HL-60 (cell line): ENCODE measurements at regions not wholly inside any gene's neighbourhood (a gene's known extent, or its start where the extent isn't known, plus 50 kb on each side); places are given as distances from the start of the nearest gene placed in this dataset.

Experiments
- CTCF ChIP-seq: IDR thresholded peaks from one replicate; pipeline ENCODE4 v1.5.1; 2011; ENCODE audit warnings: low read length, control low read depth, inconsistent platforms; ENCODE audit not compliant: insufficient read depth
- GABPA ChIP-seq: IDR thresholded peaks from 2 replicates; pipeline ENCODE4 v1.6.1; 2012; ENCODE audit warnings: low read depth
- POLR2AphosphoS5 ChIP-seq: IDR thresholded peaks from 2 replicates; pipeline ENCODE4 v1.6.1; 2012; ENCODE audit warnings: low read depth
- REST ChIP-seq: IDR thresholded peaks from 2 replicates; pipeline ENCODE4 v1.6.1; 2012; ENCODE audit warnings: low read depth; ENCODE audit not compliant: insufficient replicate concordance
- SPI1 ChIP-seq: IDR thresholded peaks from 2 replicates; pipeline ENCODE4 v1.6.1; 2012; ENCODE audit warnings: low read depth, mild to moderate bottlenecking, borderline replicate concordance

GRCh38 chr20:52246366-52246765 lies 54.8 kb upstream of the ZFP64 start:
- TF ChIP-seq CTCF (no peak), POLR2AphosphoS5 (no peak), GABPA (no peak), REST (no peak), SPI1 (no peak)
